ENCODE measurements at regions not wholly inside any gene's neighbourhood (a gene's known extent, or its start where the extent isn't known, plus 50 kb on each side); places are given as distances from the start of the nearest gene placed in this dataset.

- H3K9ac ChIP-seq (ENCODE audit: low read depth, low read length, poor library complexity, severe bottlenecking), result no peak overlapping the region
- no peak overlapping the region for H3K4me3 ChIP-seq (ENCODE audit: low read length, poor library complexity, severe bottlenecking)
- H3K9me3 ChIP-seq (ENCODE audit: insufficient read depth, low read depth, low read length), result no peaks in the 10 kb centered on the region
- H2AFZ ChIP-seq (ENCODE audit: low read length), result no peak overlapping the region
- H3K27me3 ChIP-seq (ENCODE audit: insufficient read depth, low read length, poor library complexity, severe bottlenecking), result no peaks in the 10 kb centered on the region
- H4K20me1 ChIP-seq (ENCODE audit: insufficient read depth, low read length, poor library complexity, severe bottlenecking), result no peaks in the 10 kb centered on the region
- TF ChIP-seq EZH2phosphoT487 (IDR thresholded peaks at IDR 0.05; ENCODE audit: borderline replicate concordance), result no peak
- TF ChIP-seq, protein P1, sequence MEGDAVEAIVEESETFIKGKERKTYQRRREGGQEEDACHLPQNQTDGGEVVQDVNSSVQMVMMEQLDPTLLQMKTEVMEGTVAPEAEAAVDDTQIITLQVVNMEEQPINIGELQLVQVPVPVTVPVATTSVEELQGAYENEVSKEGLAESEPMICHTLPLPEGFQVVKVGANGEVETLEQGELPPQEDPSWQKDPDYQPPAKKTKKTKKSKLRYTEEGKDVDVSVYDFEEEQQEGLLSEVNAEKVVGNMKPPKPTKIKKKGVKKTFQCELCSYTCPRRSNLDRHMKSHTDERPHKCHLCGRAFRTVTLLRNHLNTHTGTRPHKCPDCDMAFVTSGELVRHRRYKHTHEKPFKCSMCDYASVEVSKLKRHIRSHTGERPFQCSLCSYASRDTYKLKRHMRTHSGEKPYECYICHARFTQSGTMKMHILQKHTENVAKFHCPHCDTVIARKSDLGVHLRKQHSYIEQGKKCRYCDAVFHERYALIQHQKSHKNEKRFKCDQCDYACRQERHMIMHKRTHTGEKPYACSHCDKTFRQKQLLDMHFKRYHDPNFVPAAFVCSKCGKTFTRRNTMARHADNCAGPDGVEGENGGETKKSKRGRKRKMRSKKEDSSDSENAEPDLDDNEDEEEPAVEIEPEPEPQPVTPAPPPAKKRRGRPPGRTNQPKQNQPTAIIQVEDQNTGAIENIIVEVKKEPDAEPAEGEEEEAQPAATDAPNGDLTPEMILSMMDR (conservative IDR thresholded peaks at IDR 0.05; ENCODE audit: low read length), result no peak
- H3F3A ChIP-seq (ENCODE audit: low read depth), result no peaks in the 10 kb centered on the region
- no peaks in the 10 kb centered on the region for H3K36me3 ChIP-seq (ENCODE audit: insufficient read depth, low read length)
- H3K9me2 ChIP-seq (replicated peaks; ENCODE audit: low read depth, low read length), result no peaks in the 10 kb centered on the region
- H3K4me1 ChIP-seq (ENCODE audit: insufficient read depth, low read length, poor library complexity, severe bottlenecking), result peaks cover 5% of the 10 kb centered on the region
- no peaks in the 10 kb centered on the region for H3K79me2 ChIP-seq (ENCODE audit: insufficient read depth, low read length)
- H3K4me2 ChIP-seq (ENCODE audit: low read depth, low read length, poor library complexity, severe bottlenecking), result no peak overlapping the region
These were observed 54.2 kb upstream of the ATF3 start for GRCh38 chr1:212554401-212554800.

GRCh38 chr1:212555426-212555825, 53.1 kb upstream of the ATF3 start:
- Histone ChIP-seq H3K9me3 (ENCODE audit: insufficient read depth, low read depth, low read length) (no peaks in the 10 kb centered on the region), H3K9me2 (replicated peaks; ENCODE audit: low read depth, low read length) (no peaks in the 10 kb centered on the region)
- TF ChIP-seq, protein P1 (conservative IDR thresholded peaks at IDR 0.05; ENCODE audit: low read length), result no peak
- no peak for TF ChIP-seq EZH2phosphoT487 (IDR thresholded peaks at IDR 0.05; ENCODE audit: borderline replicate concordance)

DNA sequence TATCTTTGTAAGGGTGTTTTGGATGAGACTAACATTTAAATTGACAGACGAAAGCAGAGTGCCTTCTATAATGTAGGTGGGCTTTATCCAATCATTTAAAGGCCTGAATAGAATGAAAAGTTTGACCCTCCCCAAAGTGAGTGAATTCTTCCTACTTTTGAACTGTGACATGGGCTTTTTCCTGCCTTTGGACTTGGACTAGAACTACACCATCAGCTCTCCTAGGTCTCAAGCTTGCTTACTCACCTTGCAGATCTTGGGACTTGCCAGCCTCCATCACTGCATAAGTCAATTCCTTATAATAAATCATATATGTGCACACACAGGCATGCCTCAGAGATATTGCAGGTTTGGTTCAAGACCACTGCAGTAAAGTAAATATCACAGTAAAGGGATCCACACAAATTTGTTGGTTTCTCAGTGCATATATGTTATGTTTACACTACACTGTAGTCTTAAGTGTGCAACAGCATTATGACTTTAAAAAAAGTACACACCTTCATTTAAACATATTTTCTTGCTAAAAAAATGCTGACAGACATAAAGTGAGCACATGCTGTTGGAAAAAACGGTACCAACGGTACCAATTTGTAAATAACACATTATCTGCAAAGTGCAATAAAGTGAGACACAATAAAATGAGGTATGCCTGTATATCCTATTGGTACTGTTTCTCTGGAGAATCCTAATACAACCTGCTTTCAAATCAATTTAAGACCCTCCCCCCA, 51.6 kb upstream of the ATF3 start:
- no peaks in the 10 kb centered on the region for H3K9me2 ChIP-seq (replicated peaks; ENCODE audit: low read depth, low read length)
- no peak overlapping the region for H3K9ac ChIP-seq (ENCODE audit: low read depth, low read length, poor library complexity, severe bottlenecking)
- no peaks in the 10 kb centered on the region for H3K36me3 ChIP-seq (ENCODE audit: insufficient read depth, low read length)
- no peaks in the 10 kb centered on the region for H4K20me1 ChIP-seq (ENCODE audit: insufficient read depth, low read length, poor library complexity, severe bottlenecking)
- H3K4me1 ChIP-seq (ENCODE audit: insufficient read depth, low read length, poor library complexity, severe bottlenecking), result peaks cover 6% of the 10 kb centered on the region
- no peaks in the 10 kb centered on the region for H3K9me3 ChIP-seq (ENCODE audit: insufficient read depth, low read depth, low read length)
- H3F3A ChIP-seq (ENCODE audit: low read depth), result no peaks in the 10 kb centered on the region
- H3K27me3 ChIP-seq (ENCODE audit: insufficient read depth, low read length, poor library complexity, severe bottlenecking), result no peaks in the 10 kb centered on the region
- H3K4me2 ChIP-seq (ENCODE audit: low read depth, low read length, poor library complexity, severe bottlenecking), result no peak overlapping the region
- no peaks in the 10 kb centered on the region for H3K79me2 ChIP-seq (ENCODE audit: insufficient read depth, low read length)
- no peak overlapping the region for H2AFZ ChIP-seq (ENCODE audit: low read length)
- no peak overlapping the region for H3K4me3 ChIP-seq (ENCODE audit: low read length, poor library complexity, severe bottlenecking)
- TF ChIP-seq, protein P1 (conservative IDR thresholded peaks at IDR 0.05; ENCODE audit: low read length), result no peak
- no peak for TF ChIP-seq EZH2phosphoT487 (IDR thresholded peaks at IDR 0.05; ENCODE audit: borderline replicate concordance)

More at GRCh38 chr1:212555426-212555825, 53.1 kb upstream of the ATF3 start:
- H3K4me2 ChIP-seq (ENCODE audit: low read depth, low read length, poor library complexity, severe bottlenecking), result no peak overlapping the region
- no peak overlapping the region for H2AFZ ChIP-seq (ENCODE audit: low read length)
- H4K20me1 ChIP-seq (ENCODE audit: insufficient read depth, low read length, poor library complexity, severe bottlenecking), result no peaks in the 10 kb centered on the region
- H3K27me3 ChIP-seq (ENCODE audit: insufficient read depth, low read length, poor library complexity, severe bottlenecking), result no peaks in the 10 kb centered on the region
- H3K36me3 ChIP-seq (ENCODE audit: insufficient read depth, low read length), result no peaks in the 10 kb centered on the region
- H3K4me3 ChIP-seq (ENCODE audit: low read length, poor library complexity, severe bottlenecking), result no peak overlapping the region
- no peaks in the 10 kb centered on the region for H3K79me2 ChIP-seq (ENCODE audit: insufficient read depth, low read length)
- no peak overlapping the region for H3K9ac ChIP-seq (ENCODE audit: low read depth, low read length, poor library complexity, severe bottlenecking)
- H3F3A ChIP-seq (ENCODE audit: low read depth), result no peaks in the 10 kb centered on the region
- H3K4me1 ChIP-seq (ENCODE audit: insufficient read depth, low read length, poor library complexity, severe bottlenecking), result peaks cover 6% of the 10 kb centered on the region

Data from Loucy (cell line).